GM19468 (cell line): ENCODE measurements at regions not wholly inside any gene's neighbourhood (a gene's known extent, or its start where the extent isn't known, plus 50 kb on each side); places are given as distances from the start of the nearest gene placed in this dataset.
"Not testable (repeated sequence)": the region's sequence is repeated elsewhere in the genome, so short reads cannot be mapped to it uniquely, and the experiment has no call there.

ENCODE experiments used
- ATAC-seq: cut with Tn5 transposase; IDR thresholded peaks from one replicate; pipeline ENCODE4 v1.9.1; 2021; ENCODE audit warnings: mild to moderate bottlenecking, moderate library complexity, moderate number of reproducible peaks; ENCODE audit not compliant: unreplicated experiment; ENCODE audit errors: extremely low read depth

GRCh38 chr2:180258041-180258537 is 251.0 kb upstream of the CWC22 start:
- no peak for ATAC-seq

GRCh38 chr2:180257247-180257646 is 250.2 kb upstream of the CWC22 start:
- no peak for ATAC-seq

GRCh38 chr2:180255981-180256380 is 248.9 kb upstream of the CWC22 start:
- no peak for ATAC-seq

GRCh38 chr2:180254872-180255271 is 247.8 kb upstream of the CWC22 start:
- ATAC-seq = no peak

- ATAC-seq = no peak
Observed at GRCh38 chr2:180247658-180248057, 240.6 kb upstream of the CWC22 start.

GRCh38 chr2:180246268-180246667 is 239.2 kb upstream of the CWC22 start:
- ATAC-seq = no peak

GRCh38 chr2:180240774-180241173 is 233.7 kb upstream of the CWC22 start:
- no peak for ATAC-seq

- no peak for ATAC-seq
Observed at GRCh38 chr2:180238729-180239128, 231.6 kb upstream of the CWC22 start.

GRCh38 chr2:180236061-180236460 is 229.0 kb upstream of the CWC22 start:
- not testable (repeated sequence) for ATAC-seq

GRCh38 chr2:180235506-180235905 is 228.4 kb upstream of the CWC22 start:
- ATAC-seq = not testable (repeated sequence)

GRCh38 chr2:180234991-180235390 is 227.9 kb upstream of the CWC22 start:
- not testable (repeated sequence) for ATAC-seq

- no peak for ATAC-seq
Observed at GRCh38 chr2:180231015-180231414, 223.9 kb upstream of the CWC22 start.

GRCh38 chr2:180227461-180227860 is 220.4 kb upstream of the CWC22 start:
- ATAC-seq = no peak

GRCh38 chr2:180225118-180225517 is 218.0 kb upstream of the CWC22 start:
- ATAC-seq = no peak

- ATAC-seq = no peak
Observed at GRCh38 chr2:180222644-180223043, 215.5 kb upstream of the CWC22 start.

- ATAC-seq = no peak
Observed at GRCh38 chr2:180219491-180219890, 212.4 kb upstream of the CWC22 start.

GRCh38 chr2:180208841-180209240 is 201.7 kb upstream of the CWC22 start:
- ATAC-seq = no peak

GRCh38 chr2:180205621-180206235 is 198.6 kb upstream of the CWC22 start:
- no peak for ATAC-seq

- no peak for ATAC-seq
Observed at GRCh38 chr2:180203972-180204371, 196.9 kb upstream of the CWC22 start.

GRCh38 chr2:180202467-180202951 is 195.4 kb upstream of the CWC22 start:
- no peak for ATAC-seq

GRCh38 chr2:180196419-180196977 is 189.4 kb upstream of the CWC22 start:
- ATAC-seq = no peak

- ATAC-seq = no peak
Observed at GRCh38 chr2:180195847-180196246, 188.8 kb upstream of the CWC22 start.
